Upper lobe of left lung (tissue), 4 donors: ENCODE measurements at regions not wholly inside any gene's neighbourhood (a gene's known extent, or its start where the extent isn't known, plus 50 kb on each side); places are given as distances from the start of the nearest gene placed in this dataset.

Source experiments
- CTCF ChIP-seq, 6 experiments: fragments of 450-650 bp in 4 of 6; fragments of 200-600 bp in 2 of 6; sonication (generic) in 2 of 6; IDR thresholded peaks; one replicate each; pipeline ENCODE4 v1.5.1; 2016 to 2019; ENCODE audit warnings: antibody characterized with exemption in 6 of 6
- EP300 ChIP-seq, 4 donors: sonication (generic); formaldehyde crosslinking; IDR thresholded peaks; one replicate each; pipeline ENCODE4 v1.5.1; 2017; ENCODE audit warnings: antibody characterized with exemption in 4 of 4, control low read depth in 2 of 4
- POLR2A ChIP-seq, 4 donors: fragments of 450-650 bp; IDR thresholded peaks; one replicate each; pipeline ENCODE4 v1.5.1; 2016 to 2017; ENCODE audit warnings: antibody characterized with exemption in 4 of 4, mild to moderate bottlenecking in 2 of 4

DNA sequence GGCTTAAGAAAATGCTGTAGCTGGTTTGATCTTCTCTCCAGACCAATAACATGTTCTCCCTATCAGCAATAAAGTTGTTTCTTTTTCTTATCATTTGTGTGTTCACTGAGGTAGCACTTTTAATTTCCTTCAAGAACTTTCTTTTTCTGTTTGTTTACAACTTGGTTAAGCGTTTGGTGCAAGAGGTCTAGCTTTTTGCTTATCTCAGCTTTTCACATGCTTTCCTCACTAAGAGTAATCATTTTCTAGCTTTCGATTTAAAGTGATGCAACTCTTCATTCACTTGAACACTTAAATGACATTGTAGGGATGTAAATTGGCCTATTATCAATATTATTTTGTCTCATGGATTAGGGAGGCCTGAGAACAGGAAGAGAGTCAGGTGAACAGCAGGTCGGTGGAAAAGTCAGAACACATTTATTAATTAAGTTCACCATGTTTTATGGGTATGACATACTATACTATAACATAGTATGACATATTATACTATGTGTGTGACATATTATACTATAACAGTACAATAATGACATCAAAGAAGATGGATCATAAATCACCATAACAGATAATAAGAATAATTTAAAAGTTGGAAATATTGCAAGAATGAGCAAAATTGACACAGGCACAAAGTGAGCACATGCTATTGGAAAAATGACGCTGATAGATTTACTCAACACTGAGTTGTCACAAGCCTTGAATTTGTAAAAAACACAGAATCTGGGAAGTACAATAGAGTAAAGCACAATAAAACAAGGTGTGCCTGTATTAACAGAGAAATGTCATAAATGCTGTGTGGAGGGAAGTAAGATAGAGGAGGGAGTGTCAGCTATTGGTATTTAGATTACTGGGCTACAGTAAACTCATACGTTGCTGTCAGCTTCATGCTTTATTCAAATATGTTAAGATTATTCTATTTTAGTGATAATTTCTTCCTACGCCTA, 218.6 kb upstream of the SLC7A11 start:
- TF ChIP-seq CTCF (IDR thresholded peaks at IDR 0.05) (no peak), POLR2A (IDR thresholded peaks at IDR 0.05) (no peak), EP300 (IDR thresholded peaks at IDR 0.05) (no peak)
